HG03066 (cell line): ENCODE measurements at regions not wholly inside any gene's neighbourhood (a gene's known extent, or its start where the extent isn't known, plus 50 kb on each side); places are given as distances from the start of the nearest gene placed in this dataset.

Experiments used
- ATAC-seq: cut with Tn5 transposase; IDR thresholded peaks from one replicate; pipeline ENCODE4 v1.9.1; 2021; ENCODE audit warnings: low read depth; ENCODE audit not compliant: unreplicated experiment

DNA sequence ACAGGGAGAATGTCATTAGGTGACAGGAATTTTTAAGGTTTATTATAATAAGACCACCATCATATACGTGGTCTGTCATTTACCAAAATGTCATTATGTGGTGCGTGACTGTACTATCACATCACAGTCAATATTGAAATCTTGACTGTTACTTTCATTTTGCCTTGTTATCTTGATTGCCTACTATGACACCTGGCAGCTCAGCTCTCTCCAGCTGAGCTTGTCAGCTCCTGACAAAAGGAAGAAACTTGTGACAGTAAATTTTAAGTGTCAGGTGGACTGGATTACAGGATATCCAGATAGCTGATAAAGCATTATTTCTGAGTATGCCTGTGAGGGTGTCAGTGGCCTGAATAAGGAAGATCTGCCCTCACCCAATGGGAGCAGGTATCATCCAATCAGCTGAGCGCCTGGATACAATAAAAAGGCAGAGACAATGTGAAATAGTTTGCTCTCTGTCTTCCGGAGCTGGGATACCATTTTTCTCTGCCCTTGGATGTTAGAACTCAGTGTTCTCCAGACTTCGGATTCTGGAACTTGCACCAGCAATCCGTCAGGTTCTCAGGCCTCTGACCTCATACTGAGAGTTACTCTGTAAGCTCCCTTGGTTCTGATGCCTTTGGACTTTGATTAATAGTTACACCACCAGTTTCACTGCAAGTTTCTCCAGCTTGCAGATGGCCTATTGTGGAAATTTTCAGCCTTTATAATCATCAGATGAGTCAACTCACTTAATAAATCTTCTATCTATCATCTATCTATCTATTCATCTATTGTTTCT is 1454.7 kb upstream of the IGFBP7 start:
- no peak for ATAC-seq

DNA sequence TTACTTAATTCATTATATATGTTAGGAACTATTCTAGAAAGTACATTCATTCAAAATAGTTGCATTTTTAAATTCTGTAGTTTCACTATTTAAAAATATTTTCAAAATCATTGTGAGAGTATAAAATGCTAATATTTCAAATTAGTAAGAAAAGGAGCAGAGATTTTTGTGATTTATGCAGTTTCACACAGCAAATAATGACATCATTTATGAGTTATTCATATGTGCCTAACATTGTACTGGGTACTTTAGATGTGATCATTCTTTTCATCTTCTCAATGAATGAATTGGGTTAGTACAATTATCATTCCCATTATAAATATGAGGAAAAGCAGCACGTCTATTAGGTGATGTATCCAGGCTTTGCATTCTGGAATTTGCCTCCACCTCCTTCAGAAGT is 1451.0 kb upstream of the IGFBP7 start:
- no peak for ATAC-seq

GRCh38 chr4:58560736-58561135 is 1450.6 kb upstream of the IGFBP7 start:
- ATAC-seq = no peak

DNA sequence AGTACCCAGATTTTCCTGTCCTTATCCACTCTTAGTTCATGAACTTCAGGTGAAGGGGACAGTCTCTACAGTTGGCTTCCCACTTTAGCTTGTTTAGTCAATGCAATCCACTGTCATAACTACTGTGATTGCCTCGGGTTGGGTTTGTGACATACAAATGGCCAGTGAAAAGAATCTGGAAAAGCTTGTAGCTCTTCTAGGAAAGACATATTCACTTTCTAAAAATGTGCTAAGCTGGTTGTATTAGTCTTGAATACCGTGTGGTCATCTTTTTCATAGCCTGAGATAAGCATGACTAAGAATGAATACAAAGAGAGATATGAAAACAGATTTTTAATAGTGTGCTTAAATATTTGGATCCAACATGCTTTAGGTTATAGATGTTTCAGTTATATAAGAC is 1443.5 kb upstream of the IGFBP7 start:
- no peak for ATAC-seq

- ATAC-seq = no peak
Observed at GRCh38 chr4:58553031-58553430, 1442.8 kb upstream of the IGFBP7 start.

DNA sequence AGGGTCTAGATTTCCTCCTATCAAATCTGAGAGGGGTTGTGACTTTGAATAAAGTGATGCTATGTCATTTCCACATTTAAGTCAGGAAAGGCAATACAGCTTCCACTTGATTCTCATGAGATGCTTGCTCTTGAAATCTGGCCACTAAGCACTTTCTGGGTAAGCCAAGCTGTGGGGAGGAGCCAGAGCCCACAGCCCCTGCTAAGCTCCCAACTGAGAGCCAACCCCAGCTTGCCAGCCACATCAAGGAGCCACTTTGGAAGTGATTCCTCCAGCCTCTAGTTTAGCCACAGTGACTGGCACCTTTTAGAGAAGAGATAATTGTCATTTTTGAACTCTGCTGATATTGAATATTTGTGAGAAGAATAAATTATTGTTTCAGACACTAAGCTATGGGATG is 1441.5 kb upstream of the IGFBP7 start:
- no peak for ATAC-seq

DNA sequence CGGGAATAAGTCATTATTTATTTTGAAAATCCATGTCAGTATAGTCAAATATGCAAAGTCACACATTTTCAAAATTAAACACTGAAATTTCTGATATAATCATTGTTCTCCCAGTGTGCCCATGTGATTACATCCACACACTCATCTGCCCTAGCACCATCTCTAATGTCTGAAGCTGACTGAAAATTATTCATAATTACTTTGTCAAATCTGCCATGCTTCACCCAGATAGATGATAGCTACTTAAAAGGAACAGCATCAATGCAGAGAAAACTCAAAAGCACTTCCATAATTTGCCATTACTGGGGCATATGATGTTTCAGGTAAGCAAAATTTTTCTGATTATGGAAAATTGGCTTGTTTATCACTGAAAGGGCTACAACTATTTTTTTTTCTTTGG is 1433.3 kb upstream of the IGFBP7 start:
- no peak for ATAC-seq

DNA sequence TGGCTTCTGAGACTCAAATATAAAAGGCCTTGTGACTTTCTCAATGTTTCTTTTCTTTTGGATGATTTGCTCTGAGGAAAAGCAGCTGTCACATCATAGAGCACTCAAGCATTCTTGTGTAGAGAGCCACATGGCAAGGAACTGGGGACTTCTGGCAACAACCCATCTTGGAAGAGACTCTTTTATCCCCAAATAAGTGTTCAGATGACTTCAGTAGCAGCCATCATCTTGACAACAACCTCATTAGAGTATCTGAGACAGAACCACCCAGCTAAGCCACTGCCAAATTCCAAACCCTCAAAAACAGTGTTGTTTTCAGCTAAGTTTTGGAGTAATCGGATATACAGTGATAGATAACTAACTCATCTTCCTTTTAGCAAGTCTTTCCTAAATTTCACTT is 1431.7 kb upstream of the IGFBP7 start:
- no peak for ATAC-seq

DNA sequence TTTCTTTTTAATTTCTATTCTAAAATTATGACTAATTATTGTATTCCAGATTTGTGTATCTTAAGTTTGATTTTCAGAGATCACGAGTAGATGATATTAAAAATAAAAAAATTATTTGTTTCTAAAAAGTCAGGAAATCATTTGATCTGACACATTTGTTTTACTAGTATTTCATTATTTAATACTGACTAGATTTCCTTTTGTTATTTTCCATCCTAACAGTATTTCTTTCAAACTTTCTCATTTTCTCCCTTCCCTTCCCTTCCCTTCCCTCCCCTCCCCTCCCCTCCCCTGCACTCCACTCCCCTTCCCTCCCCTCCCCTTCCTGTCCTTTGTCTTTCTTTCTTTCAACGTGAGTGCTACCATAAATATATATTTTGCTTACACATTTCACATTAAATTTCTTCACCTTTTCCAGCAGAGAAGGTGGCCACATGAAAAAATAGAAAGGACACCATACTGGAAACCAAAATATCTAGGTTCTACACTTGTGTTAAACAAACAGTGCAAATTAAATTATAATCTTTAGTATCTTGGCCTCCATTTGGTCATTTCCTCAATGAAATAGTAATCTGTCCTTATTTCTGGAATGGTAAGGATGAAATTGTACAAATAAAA is 1412.7 kb upstream of the IGFBP7 start:
- ATAC-seq = no peak

- no peak for ATAC-seq
Observed at GRCh38 chr4:58515226-58515625, 1405.0 kb upstream of the IGFBP7 start.

DNA sequence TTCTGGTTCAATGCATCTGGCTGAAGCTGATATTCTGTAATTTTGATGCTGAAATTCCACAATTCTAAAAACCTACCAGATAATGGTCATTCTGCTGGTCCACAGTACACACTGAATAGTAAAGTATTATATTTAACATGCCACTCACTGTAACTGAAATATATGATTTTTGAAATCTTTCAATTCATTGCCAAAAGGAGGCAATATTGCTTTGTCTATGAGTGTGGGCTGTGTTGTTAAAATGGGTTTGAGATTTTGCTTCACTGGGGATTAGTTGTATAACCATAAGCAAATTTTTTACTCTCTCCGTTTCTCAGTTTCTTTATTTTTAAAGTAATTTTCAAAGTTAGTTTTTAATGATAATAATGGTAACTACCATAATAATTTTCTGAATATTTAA is 1404.1 kb upstream of the IGFBP7 start:
- ATAC-seq = no peak

- no peak for ATAC-seq
Observed at GRCh38 chr4:58510652-58511051, 1400.5 kb upstream of the IGFBP7 start.

DNA sequence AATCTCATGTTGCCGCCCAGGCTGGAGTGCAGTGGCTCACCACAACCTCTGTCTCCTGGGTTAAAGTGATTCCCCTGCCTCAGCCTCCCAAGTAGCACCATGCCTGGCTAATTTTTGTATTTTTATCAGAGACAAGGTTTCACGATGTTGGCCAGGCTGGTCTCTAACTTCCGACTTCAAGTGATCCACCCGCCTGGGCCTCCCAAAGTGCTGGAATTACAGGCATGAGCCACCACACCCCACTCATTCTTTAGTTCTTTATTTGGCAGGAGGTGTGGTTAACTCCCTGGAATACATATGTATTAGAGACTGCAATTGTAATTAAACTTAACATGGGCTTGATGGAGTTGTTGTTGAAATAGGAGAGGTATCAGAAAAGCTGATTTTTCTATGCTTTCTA is 1396.9 kb upstream of the IGFBP7 start:
- ATAC-seq = no peak

- no peak for ATAC-seq
Observed at GRCh38 chr4:58502839-58503238, 1392.7 kb upstream of the IGFBP7 start.

DNA sequence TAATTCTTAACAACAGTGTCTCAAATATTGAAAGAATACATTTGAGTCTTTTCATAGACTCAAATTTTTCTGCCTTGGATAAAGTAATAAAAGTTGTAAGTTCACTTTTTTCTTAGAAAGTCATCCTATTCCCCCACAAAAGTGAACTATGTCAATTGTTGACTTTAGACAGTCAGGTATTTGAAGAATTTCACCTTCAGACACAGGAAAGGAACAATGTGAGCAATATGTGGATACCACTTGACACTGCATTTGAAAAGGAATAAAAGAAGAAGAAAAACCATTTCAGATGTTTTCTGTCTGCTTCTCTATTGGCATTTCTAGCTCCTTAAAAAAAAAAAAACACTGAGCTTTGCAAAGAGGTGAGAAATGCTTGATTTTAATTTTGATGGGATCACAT is 1389.0 kb upstream of the IGFBP7 start:
- ATAC-seq = no peak

GRCh38 chr4:58491620-58492019 is 1381.4 kb upstream of the IGFBP7 start:
- no peak for ATAC-seq

GRCh38 chr4:58477950-58478349 is 1367.8 kb upstream of the IGFBP7 start:
- no peak for ATAC-seq

DNA sequence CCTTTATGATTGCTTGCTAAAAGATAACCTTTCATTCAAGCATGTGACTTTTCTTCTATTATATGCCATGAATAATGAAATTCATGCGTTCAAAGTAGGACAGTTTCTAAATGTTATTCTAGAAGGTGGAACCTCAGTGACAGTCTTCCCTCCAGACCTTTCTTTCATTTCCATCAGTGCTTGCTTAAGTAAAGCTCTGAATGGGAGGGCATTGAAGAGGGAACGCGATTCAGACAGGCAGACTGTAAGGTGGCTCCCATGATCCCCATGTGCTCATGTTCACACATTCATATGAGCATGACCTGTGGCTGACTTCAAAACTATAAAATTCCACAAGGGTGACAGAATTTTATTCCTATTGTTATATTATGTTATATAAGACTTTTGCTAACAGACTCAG is 1367.3 kb upstream of the IGFBP7 start:
- no peak for ATAC-seq

DNA sequence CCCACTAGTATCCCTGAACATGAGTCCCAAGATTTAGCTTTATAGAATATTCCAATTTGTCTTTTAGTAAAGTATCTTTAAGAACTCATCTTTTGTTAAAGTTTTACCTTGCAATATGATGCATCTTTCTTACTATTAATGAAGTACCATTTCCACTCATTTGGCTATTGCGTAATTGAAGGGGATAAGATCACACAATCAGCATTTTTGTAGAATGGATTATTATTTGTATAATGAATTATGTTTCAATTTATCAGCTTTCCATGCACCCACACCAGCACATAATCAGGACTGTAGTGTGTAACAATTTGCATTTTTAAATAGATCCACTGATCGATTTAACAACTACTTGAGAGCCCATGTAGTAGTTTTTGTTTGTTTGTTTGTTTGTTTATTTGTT is 1364.9 kb upstream of the IGFBP7 start:
- ATAC-seq = no peak

GRCh38 chr4:58465031-58465430 is 1354.8 kb upstream of the IGFBP7 start:
- no peak for ATAC-seq

GRCh38 chr4:58456727-58457384 is 1346.7 kb upstream of the IGFBP7 start:
- no peak for ATAC-seq

GRCh38 chr4:58453956-58454355 is 1343.8 kb upstream of the IGFBP7 start:
- ATAC-seq = no peak
